Activated CD4-positive, alpha-beta T cell treated with anti-CD3 and anti-CD28 coated beads, Interleukin-10, Interleukin-2, amounts not matched to agents 100 ng/mL and 50 ng/mL, durations not matched to agents 16 hours and 8 hours (primary cell): ENCODE measurements at regions not wholly inside any gene's neighbourhood (a gene's known extent, or its start where the extent isn't known, plus 50 kb on each side); places are given as distances from the start of the nearest gene placed in this dataset.
"Not testable (repeated sequence)": the region's sequence is repeated elsewhere in the genome, so short reads cannot be mapped to it uniquely, and the experiment has no call there.

Experiments
- DNase-seq: peaks from one replicate; pipeline ENCODE4 v3.0.0-alpha.2; 2020

GRCh38 chr14:44783901-44784300 lies 177.8 kb downstream of the KLHL28 start:
- DNase-seq = no peak

- DNase-seq = no peak
Observed at GRCh38 chr14:44782775-44783238, 178.9 kb downstream of the KLHL28 start.

GRCh38 chr14:44780989-44781388 lies 180.8 kb downstream of the KLHL28 start:
- no peak for DNase-seq

- peak; percentile 4 for DNase-seq
Observed at GRCh38 chr14:44778604-44779003, 183.1 kb downstream of the KLHL28 start.

GRCh38 chr14:44777584-44777983 lies 184.2 kb downstream of the KLHL28 start:
- DNase-seq = no peak

GRCh38 chr14:44775248-44775647 lies 186.5 kb downstream of the KLHL28 start:
- DNase-seq = no peak

- DNase-seq = no peak
Observed at GRCh38 chr14:44774396-44774795, 187.4 kb downstream of the KLHL28 start.

GRCh38 chr14:44771496-44771895 lies 190.3 kb downstream of the KLHL28 start:
- no peak for DNase-seq

GRCh38 chr14:44770201-44770600 lies 191.5 kb downstream of the KLHL28 start:
- no peak for DNase-seq

GRCh38 chr14:44768935-44769334 lies 192.8 kb downstream of the KLHL28 start:
- peak; percentile 41 for DNase-seq

- DNase-seq = peak; percentile 3
Observed at GRCh38 chr14:44767646-44768173, 194.0 kb downstream of the KLHL28 start.

- DNase-seq = no peak
Observed at GRCh38 chr14:44766285-44766684, 195.5 kb downstream of the KLHL28 start.

GRCh38 chr14:44763356-44763755 lies 198.4 kb downstream of the KLHL28 start:
- DNase-seq = no peak

GRCh38 chr14:44759277-44759676 lies 202.5 kb downstream of the KLHL28 start:
- no peak for DNase-seq

- no peak for DNase-seq
Observed at GRCh38 chr14:44756554-44756953, 205.2 kb downstream of the KLHL28 start.

GRCh38 chr14:44745371-44745770 lies 216.4 kb downstream of the KLHL28 start:
- no peak for DNase-seq

- no peak for DNase-seq
Observed at GRCh38 chr14:44742202-44742601, 219.5 kb downstream of the KLHL28 start.

- DNase-seq = no peak
Observed at GRCh38 chr14:44741431-44741830, 220.3 kb downstream of the KLHL28 start.

GRCh38 chr14:44736326-44736725 lies 225.4 kb downstream of the KLHL28 start:
- no peak for DNase-seq

GRCh38 chr14:44732144-44732543 lies 225.1 kb upstream of the FSCB start:
- DNase-seq = no peak

- DNase-seq = no peak
Observed at GRCh38 chr14:44730860-44731259, 223.8 kb upstream of the FSCB start.

- not testable (repeated sequence) for DNase-seq
Observed at GRCh38 chr14:44721395-44721794, 214.3 kb upstream of the FSCB start.

GRCh38 chr14:44720707-44721106 lies 213.6 kb upstream of the FSCB start:
- no peak for DNase-seq

- DNase-seq = no peak
Observed at GRCh38 chr14:44712024-44712815, 205.1 kb upstream of the FSCB start.
